ENCODE measurements at regions not wholly inside any gene's neighbourhood (a gene's known extent, or its start where the extent isn't known, plus 50 kb on each side); places are given as distances from the start of the nearest gene placed in this dataset.

DNA sequence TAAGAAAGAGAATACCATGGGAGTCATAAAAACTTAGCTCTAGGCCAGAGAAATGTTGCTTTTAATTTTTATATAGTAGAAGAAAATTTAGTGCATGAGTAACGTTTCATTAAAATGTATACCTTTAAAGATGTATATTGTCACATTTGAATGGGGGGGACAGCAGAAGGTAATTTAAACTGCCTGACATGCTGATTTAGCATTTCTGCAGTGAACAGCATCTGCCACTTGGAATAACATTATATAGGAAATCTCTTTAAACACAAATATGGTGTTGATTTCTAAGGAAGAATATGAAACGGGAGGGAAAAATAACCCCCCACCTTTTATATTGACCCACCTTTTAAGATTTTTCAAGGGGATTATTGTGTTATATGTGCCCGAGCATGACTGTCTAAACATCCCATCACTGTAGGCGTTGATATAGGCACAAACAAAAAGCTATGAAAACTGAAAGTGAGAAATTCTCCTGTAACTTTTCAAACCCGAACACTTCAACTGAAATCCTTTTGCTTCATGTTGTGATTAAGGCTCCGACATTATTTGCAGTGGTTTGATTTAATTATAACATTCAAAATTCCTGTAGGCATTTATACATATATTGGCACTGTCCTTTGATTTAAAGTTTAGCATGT lies 244.7 kb upstream of the CELF2 start:
- no peak for DNase-seq (ENCODE audit: low read depth in 2 of 2)

DNA sequence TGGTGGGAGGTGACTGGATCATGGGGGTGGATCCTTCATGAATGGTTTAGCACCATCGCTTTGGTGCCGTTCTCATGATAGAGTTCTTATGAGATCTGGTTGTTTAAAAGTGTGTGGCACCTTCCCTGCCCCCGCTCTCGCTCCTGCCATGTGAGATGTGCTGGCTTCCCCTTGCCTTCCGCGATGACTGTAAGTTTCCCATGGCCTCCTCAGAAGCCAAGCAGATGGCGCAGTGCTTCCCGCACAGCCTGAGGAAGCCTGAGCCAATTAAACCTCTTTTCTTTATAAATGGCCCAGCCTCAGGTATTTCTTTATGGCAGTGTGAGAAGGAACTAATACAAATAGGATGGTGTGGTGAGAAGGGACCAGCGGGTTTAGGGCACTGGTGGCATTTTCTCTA lies 243.3 kb upstream of the CELF2 start:
- DNase-seq (ENCODE audit: low read depth in 2 of 2): no peak

DNA sequence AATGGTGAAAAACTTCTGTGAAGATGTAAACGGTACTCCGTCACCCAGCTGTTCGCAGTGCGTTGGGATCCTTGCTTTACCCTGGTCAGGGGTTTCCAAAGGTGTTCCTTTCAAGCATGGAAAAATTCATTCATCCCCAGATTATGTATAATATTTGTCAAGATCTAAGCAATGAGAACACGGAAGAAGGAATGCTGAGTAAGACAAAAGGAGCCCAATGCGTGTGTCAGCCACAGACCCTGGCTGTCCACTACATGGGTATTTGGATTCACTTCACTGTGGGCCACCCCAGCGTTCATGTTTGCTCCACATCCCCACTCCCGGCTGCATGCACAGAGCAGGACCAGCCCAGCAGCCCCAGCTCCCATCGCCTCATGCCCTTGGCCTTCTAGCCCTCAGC lies 241.3 kb upstream of the CELF2 start:
- no peak for DNase-seq (ENCODE audit: low read depth in 2 of 2)

DNA sequence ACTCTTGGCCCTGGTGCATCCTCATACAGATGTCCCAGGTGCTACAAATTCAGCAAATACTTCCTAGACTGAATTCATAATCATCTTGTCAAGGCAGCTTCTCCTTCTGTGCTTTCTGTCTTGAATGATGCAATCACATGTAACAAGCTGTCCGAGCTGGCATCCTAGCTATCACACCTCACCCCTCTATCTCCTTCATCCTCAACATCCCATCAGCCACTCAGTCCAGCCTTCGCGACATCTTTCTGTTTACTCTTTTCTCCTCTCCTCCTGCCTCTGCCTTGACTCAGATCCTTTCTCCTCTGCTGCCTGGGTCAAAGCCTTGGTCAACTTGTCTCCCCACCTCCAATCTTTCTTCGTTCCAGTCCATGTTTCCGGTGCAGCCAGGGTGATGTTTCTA lies 240.4 kb upstream of the CELF2 start:
- DNase-seq (ENCODE audit: low read depth in 2 of 2): no peak

DNA sequence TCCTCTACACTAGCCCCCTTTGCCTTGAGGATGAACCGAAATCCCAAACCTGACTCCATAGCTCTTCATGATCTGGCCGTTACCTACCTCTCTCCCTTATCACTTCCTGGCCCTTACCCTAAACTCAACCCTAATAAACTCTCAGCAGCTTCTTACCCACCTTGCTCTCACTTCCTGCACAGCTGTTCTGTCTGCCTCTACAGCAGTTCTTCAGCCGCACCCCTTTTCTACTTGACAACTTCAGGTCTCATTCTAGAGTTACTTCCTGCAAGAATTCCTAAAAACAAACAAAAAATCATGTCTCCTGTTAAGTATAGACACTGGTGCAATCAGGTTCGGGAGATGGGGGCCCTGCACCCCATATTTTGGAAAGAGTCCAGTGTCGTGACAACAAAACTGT lies 239.9 kb upstream of the CELF2 start:
- DNase-seq (ENCODE audit: low read depth in 2 of 2): no peak

DNA sequence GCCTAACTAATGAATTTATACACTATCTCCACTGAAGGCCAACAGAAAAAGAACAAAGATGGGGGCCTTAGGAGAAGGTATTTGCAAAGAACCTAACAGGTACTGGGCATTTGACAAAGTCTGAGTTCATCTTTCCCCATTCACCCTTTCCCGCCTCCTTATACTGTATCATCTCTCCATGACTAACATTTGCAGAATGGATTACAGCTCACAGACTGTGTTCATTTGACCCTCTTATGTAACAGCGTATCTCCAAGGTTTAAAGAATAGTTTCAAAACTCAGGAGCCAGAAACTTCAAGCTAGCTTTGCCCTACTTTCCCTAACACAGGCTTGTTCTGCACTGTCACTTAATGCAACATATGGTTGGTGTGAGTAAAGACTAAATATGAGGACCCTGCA lies 238.7 kb upstream of the CELF2 start:
- no peak for DNase-seq (ENCODE audit: low read depth in 2 of 2)

DNA sequence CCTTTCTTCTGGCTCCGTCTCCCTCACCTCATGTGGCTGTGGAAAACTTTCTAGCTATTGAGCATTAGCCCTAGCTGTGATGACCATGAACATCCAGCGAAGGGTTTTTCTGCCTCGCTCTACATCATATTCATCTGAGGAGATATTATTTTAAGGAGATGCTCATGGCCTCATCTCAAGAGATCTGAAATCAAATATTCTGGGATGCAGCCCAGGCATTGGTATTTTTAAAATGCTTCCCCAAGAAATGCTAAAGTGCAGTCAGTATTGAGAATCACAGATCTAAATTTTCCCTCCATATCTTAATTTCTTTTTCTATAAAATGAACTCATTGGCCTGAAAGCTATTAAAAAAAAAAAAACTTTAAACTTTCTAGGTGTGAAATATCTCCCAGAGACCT lies 238.2 kb upstream of the CELF2 start:
- DNase-seq (ENCODE audit: low read depth in 2 of 2): no peak

DNA sequence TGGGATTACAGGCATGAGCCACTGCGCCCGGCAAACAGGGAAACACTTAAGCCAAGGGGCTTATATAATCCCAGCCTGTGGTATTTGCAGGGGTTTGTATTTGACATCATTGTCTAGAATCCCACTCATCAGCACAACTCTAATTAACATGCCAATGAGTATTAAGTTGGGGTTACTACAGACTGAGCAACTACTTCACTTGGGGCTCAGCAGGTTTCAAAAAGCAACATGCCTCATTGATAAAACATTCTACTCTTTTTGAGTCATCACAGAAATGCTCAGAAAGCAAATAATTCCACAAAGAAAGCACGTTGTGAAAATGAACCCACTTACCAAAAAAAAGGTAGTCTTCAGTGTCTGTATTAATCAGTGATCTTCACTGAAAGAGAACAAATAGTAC lies 236.9 kb upstream of the CELF2 start:
- DNase-seq (ENCODE audit: low read depth in 2 of 2): no peak

DNA sequence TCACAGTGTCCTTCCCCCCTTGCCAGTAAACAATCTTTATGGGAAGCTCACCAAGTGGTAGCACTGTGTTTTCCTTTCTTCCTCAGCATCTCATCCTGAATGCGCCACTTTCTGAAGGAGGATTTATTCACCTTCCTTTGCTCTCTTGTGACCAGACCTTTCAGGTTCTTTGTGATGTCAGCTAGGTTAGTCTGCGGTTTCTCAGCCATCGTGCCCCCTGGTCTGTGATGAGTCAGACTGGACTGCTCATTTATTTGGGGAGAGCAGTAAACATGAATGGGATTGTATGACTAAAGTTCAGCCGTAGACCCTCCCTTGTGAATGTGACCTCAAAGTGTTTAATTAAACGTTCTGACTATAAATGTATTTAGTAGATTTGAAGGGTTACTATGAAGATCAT lies 235.1 kb upstream of the CELF2 start:
- DNase-seq (ENCODE audit: low read depth in 2 of 2): no peak

DNA sequence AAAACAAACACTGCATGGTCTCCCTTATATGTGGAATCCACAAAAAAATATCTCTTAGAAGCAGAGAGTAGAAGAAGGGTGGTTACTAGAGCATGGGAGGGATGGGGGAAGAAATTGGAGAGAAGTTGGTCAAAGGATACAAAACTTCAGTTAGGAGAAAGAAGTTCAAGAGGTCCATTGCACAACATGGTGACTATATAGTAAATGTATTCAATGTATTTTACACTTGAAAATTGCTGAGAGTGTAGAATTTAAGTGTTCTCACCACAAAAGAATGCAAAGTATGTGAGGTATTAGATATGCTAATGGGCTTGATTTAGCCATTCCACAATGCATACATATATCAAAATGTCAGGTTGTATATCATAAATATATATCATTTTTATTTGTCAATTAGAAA lies 232.0 kb upstream of the CELF2 start:
- no peak for DNase-seq (ENCODE audit: low read depth in 2 of 2)

DNA sequence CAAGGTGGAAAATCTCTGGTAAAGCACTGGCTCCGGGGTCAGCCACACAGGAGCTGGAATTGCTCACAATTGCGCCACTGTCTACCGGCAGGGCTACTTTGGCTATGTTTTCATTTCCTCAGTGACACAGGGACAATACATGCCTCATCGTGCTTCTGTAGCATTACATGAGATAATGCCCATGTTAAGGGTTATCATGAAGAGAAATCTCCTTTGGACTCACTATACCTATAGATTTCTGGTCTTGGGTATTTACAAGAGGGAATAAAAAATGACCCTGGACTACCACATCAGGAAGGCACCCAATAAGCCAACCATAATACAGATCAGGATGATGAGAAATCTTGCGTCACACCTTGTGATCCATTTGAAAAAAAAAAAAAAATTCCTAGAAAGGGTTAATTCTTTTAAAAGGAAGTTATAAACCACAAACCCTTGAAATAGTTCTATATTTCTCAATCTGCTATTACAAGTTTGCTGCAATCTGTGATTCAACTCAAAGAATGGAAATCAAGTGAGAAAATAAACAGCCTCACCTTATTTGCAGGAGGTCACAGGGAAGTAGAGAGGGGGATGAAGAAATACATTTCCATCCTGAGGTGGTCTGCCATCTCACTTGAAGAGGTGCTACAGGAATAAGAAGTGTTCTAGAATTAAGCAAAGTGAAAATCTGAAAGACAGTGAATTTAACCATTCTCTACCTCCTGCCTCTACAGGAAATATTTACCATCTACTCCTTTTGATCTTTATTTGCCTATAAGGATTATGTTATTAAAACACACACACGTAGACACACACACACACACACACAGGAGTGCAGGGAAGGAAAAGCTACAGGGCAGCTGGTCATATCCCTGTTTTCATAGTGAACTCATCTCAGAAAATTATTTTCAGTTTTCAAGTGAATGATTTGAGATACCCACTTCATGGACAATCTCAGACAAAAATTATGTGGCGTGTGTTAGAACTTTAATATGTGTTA lies 231.3 kb upstream of the CELF2 start:
- no peak for DNase-seq (ENCODE audit: low read depth in 2 of 2)

DNA sequence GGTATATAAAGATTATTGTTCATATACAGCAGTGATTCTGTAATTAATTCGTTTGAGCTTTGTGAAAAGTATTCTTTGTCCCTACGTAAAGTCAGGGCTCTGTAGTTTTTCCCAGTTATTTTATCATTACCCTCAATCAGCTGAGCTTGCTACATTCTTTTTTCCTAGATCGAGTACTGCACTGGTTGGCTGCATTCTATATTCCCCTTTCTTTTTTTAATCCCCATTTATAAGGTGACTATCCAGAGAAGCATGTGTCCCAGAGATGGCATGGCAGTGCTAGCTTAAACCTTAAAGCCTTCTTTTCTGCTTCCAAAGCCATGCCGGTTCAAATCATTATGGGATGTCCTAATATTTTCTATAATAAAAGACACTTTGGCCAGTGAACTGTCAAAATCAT lies 230.1 kb upstream of the CELF2 start:
- no peak for DNase-seq (ENCODE audit: low read depth in 2 of 2)

DNA sequence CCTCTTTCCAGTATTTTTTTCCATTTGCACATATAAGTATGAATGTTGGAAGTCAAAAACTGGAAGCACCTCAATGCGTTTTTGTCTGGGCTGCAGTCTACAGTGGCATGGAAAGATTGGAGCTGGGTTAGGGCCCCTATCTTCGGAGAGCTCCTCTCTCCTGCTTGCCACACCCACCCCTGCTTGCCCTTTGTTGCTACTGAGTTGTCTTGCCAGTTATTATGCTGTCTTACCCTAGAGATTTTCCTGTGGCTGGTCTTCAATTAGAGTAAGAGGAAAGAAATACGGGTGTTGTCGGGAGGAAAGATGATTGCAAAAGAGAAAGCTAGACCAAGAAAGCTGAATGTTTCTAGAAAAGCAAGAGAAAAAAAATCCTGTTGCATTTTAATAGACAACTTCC lies 228.9 kb upstream of the CELF2 start:
- no peak for DNase-seq (ENCODE audit: low read depth in 2 of 2)

DNA sequence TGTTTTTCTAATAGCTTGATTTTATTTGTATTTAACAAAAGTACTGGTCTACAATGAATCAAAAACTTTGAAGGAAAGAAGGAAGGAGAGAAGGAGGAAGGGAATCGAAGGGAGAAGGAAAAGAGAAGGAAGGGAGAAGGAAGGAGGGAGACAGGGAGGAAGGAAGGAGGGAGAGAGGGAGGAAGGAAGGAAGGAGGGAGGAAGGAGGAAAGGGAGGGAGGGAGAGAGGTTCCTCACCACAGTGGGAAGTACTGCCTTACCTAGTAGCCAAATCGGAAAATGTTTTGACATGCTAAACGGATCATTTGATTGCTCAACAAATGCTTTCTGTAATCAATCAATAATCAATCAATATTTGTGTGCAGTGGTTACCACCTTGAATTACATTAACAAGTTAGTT lies 225.8 kb upstream of the CELF2 start:
- DNase-seq (ENCODE audit: low read depth in 2 of 2): no peak

DNA sequence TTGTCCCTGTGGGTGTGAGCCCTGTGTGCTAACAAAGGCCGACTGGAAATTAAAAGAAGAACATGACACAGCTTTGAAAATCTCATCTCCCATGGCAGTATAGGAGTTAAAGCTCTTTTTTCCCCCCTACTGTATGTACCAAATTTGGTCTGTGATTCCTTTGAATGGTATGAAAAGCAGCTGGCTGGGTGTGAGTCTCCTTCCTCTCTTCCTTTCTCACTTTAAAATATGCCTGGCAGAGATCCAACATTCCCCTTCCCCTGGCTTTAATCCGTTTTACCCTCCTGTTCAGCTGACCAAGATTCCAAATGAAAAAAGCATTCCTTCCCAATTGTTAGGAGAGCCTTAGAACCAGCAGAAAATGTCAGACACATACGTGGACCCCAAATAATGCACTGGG lies 225.0 kb upstream of the CELF2 start:
- no peak for DNase-seq (ENCODE audit: low read depth in 2 of 2)

DNA sequence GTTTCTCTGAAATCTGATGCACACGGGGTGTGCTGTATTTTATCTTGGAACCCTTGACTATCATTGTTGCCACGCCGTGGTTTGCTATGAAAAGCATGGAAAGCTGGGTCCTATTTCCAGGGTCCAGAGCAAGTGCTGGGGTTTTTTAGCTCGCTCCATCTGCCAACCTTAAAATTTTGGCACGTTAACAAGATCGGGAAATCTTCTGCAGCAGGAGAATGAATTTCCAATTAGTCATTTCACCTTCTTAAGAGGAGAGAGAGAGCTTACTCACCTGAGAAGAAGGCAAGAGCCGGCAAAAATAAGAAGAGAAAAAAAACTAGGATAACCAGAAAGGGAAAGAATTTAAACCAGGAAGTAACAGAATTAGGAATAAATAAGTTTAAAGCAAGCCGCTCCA lies 223.6 kb upstream of the CELF2 start:
- no peak for DNase-seq (ENCODE audit: low read depth in 2 of 2)

DNA sequence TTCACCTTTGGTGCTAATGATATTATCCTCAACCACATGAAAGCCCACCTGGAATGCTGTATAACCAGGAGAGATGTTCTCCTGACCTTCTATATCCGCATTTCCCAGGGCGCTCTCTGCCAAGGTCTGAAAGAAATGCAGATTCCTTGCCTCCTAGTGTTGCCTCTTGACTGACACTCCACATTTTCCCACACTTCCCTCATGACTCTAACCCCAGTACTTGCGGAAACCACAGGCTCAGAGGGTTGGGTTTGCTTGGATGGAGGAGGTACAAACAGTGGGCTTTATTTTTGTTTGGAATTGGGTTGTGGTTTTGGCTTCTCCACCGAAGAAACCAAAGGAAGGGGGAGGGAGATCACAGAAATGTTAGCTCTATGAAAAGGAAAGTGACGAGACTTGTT lies 222.9 kb upstream of the CELF2 start:
- DNase-seq (ENCODE audit: low read depth in 2 of 2): no peak

DNA sequence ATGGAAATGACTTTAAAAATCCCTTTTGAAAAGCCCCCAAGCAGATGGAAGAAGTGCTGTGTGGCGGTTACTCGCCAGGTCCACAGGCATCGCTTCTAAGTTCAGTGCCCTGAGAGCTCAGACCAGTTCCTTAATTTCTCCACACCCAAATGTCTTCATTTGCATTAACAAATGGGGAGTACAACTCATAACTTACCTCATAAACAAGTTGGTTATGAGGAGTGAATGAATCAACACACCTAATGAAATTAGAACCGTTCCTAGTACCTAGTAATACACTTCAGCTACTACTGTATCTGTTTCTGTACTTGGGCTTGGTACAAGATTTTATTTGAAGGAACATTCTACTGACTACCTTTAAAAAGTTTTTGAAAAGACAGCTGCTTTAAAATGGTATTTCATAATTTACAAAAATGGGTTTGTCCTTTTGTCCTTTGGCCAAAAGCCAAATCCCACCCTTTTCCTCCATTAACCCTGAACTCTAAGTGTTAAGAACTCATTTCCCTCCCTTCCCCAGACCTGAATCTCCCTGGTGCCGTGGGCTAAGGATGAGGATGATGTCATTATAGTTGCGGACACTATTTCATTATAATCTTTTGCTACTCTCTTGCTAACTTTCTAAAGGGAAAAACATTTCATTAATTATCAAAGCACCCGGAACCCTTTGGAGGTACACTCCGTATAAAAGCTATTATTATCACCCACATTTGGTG lies 221.5 kb upstream of the CELF2 start:
- DNase-seq (ENCODE audit: low read depth in 2 of 2): no peak

DNA sequence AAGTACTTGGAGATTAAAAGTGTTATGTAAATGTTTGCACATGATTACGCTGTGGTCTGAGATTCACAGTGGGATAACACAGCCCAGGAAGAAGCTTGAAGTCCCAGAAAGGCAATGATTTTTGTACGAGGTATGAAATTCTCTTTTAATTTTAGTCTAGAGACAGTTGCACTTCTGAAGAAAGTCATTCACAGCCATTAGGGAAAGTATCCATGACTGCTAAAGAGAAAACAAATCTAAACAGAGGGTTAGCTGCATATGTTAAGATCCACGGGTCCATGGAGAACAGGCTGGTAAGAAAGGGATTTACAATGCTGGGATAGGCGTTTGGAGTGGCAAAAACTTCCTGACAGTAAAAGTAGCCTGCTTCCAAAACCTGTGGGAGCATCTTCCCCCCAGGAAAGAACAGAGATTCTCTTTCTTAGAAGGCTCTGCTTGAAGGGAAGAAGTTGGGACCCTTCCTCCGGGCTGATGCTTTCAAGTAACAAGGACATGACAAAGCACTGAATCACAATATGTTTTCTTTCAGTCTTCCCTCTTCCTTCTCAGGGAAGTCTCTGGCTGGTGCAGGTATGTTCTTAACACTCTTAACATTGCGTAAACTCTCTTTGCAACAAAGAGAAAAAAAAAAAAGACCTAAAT lies 220.8 kb upstream of the CELF2 start:
- no peak for DNase-seq (ENCODE audit: low read depth in 2 of 2)

DNA sequence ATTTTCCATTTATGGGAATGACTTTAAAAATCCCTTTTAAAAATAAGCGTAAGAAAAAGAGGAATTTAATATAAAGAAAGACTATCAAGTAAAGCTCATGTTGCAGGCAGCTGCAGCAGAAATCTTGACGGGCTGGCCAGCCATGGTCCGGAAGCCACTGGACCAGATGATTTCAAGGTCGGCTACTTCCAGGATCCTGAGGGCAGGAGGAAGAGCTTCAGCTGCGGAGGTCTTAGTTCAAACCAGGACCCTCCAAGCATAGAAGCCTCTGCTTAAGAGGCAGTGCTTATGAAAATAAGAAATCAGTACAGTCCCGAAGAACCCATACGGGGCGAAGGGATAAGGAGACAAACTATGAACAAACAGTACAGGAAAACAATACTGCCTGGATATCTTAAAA lies 220.2 kb upstream of the CELF2 start:
- DNase-seq (ENCODE audit: low read depth in 2 of 2): no peak

DNA sequence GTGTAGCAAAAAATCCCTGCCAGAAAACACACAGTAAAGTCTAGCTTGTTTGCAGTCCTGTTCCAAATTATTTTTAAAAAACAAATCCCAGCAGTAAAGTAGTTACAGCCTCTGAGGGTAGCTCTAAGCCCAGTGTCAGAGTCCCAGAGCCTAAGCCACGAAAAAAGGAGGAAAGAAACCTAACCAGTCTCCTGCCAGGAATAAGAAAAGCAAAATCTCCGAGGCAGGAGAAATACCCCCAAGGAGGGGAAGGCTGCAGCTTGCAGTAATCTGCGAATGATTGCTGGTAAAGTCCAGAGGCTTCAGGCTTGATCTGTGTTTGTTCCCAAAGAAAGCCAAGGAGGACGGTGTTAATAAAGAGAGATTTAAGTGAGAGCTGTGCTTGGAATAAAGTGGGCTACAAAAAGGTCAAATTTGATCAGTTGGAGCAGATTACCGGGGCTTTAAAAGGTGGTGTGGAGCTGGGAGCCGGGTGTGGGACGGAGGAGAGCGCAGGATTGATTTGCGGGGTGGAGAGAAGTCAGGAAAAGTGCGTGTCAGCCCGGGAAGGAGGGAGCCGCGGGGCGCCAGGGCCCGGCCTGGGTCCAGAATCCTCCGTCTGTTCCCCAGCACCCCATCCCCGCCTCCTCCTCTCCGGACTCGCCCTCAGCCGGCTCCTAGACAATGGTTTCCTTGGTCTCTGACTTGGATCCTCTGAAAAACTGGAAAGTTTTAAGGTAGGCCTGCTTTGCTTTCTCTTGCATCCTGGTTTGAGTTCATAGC lies 219.4 kb upstream of the CELF2 start:
- no peak for DNase-seq (ENCODE audit: low read depth in 2 of 2)

DNA sequence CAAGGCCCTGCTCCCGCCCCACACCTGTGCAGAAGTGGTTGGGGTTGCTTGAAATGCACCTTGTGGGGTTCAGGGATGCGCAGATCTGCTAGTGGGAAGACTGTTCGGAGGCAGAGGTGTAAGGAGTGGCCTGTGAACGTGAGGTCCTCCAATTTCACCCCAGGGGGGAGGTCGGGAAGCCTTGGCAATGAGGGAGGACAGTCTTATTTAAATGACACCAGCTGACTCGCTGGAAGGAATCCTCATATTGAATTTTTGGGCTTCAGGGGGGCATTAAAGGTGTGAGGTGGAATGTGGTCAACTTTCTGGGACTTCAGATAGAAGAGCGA lies 218.8 kb upstream of the CELF2 start:
- no peak for DNase-seq (ENCODE audit: low read depth in 2 of 2)
